Muscle of leg (tissue), 3 donors: ENCODE measurements at regions not wholly inside any gene's neighbourhood (a gene's known extent, or its start where the extent isn't known, plus 50 kb on each side); places are given as distances from the start of the nearest gene placed in this dataset.

Source experiments
- DNase-seq: peaks from one replicate; pipeline ENCODE4 v3.0.0; 2013
- H3K27ac ChIP-seq: one replicate; pipeline ENCODE4 v1.5.1; 2013; ENCODE audit warnings: mild to moderate bottlenecking, low read length, control low read depth
- H3K27me3 ChIP-seq: one replicate; pipeline ENCODE4 v1.6.1; 2013; ENCODE audit warnings: low read length; ENCODE audit not compliant: control insufficient read depth, insufficient read depth
- H3K36me3 ChIP-seq: one replicate; pipeline ENCODE4 v1.6.1; 2013; ENCODE audit warnings: low read length; ENCODE audit not compliant: control insufficient read depth, insufficient read depth
- H3K4me1 ChIP-seq: one replicate; pipeline ENCODE4 v1.6.1; 2013; ENCODE audit warnings: low read length; ENCODE audit not compliant: control insufficient read depth, insufficient read depth
- H3K4me3 ChIP-seq: one replicate; pipeline ENCODE4 v1.5.1; 2013; ENCODE audit warnings: low read length, control low read depth
- H3K9me3 ChIP-seq: replicated peaks from 2 replicates; pipeline ENCODE4 v1.6.1; 2013; ENCODE audit warnings: low read depth, low read length; ENCODE audit not compliant: control insufficient read depth
- WGBS: methylation state at CpG from one replicate; pipeline ENCODE4 v1.1.5; 2013; ENCODE audit warnings: missing lambda C conversion rate; ENCODE audit not compliant: insufficient coverage; 5-methylcytosine and 5-hydroxymethylcytosine counted together

DNA sequence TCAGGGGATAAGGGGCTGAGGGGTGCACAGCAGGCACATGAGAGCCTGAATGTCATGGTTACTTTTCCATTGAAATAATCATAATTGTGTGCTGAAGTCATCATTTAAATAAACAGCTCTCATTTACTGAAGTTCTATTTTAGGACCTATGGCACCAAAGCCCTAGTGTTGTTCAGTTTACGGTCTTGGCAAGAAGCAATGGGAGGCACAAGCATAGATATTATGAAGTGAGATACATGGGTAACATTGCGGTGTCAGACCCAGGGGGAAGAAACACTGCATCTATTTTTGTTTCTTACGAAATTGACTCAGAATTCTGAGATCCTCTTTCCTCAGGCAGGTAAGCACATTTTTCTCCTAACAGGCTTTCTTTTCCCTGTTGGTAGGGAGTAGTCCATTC, 437.8 kb upstream of the PROX1 start:
- H3K4me3 ChIP-seq, result no peak overlapping the region
- no peaks in the 10 kb centered on the region for H3K9me3 ChIP-seq
- no peaks in the 10 kb centered on the region for H3K36me3 ChIP-seq
- no peak overlapping the region for H3K27ac ChIP-seq
- no peak for DNase-seq
- WGBS, result 86% methylated on average over 1 of the region's 3 CpGs
- H3K27me3 ChIP-seq, result no peaks in the 10 kb centered on the region
- no peaks in the 10 kb centered on the region for H3K4me1 ChIP-seq

DNA sequence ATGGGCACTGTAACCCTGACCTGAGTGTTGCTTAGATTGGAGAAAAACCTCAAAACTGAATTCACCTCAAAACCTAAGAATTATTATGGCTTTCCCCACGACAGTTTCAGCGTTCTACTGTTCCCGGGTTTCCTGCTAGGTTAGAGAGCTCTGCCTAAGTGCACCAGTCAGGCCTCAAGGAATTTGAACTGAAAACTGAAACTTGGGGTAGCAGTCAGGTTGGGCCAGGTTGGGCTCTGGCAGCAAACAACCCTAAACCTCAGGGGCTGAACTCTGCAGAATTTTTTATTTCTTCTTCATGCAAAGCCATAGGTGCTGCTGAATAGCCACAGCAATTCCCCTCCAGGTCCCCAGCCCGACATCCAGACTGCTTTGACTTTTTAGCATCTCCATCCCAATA, 437.0 kb upstream of the PROX1 start:
- no peaks in the 10 kb centered on the region for H3K4me1 ChIP-seq
- H3K27me3 ChIP-seq, result no peaks in the 10 kb centered on the region
- H3K27ac ChIP-seq, result no peak overlapping the region
- WGBS, result 74% methylated on average over 3 of the region's 4 CpGs
- H3K4me3 ChIP-seq, result no peak overlapping the region
- no peak for DNase-seq
- H3K9me3 ChIP-seq, result no peaks in the 10 kb centered on the region
- H3K36me3 ChIP-seq, result no peaks in the 10 kb centered on the region

DNA sequence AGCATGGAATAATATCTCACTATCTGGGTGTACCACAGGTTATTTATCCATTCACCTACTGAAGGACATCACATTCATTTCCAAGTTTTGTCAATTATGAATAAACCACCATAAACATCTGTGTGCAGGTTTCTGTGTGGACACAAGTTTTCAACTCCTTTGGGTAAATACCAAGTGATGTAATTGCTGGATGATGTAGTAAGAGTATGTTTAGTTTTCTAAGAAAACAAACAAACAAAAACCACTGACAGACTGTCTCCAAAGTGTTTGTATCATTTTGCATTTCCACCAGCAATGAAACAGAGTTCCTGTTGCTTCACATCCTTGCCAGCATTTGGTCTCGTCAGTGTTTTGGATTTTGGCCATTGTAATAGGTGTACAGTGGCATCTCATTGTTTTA, 435.7 kb upstream of the PROX1 start:
- no peak for DNase-seq
- no peak overlapping the region for H3K27ac ChIP-seq
- whole genome bisulfite sequencing, result no CpG with 5 or more reads among the region's 1 CpG

DNA sequence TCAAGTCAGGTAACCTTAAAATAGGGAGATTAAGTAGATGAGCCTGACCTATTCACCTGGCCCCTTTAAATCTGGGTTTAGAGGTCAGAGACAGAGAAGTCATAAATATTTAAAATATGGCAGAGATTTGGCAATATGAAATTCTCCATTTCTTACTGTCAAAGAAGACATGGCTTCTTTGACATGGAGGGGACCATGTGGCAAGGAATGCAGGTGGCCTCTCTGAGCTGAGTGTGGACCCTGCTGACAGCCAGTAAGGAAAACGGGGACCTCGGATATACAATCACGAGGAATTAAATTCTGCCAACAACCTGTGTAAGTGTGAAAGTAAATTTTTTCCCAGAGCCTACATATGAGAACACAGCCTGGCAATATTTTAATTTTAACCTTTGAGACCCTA, 427.5 kb upstream of the PROX1 start:
- no peaks in the 10 kb centered on the region for H3K36me3 ChIP-seq
- H3K4me3 ChIP-seq, result no peak overlapping the region
- no peaks in the 10 kb centered on the region for H3K27me3 ChIP-seq
- no peak for DNase-seq
- H3K27ac ChIP-seq, result no peak overlapping the region
- H3K9me3 ChIP-seq, result peaks cover 8% of the 10 kb centered on the region
- H3K4me1 ChIP-seq, result no peaks in the 10 kb centered on the region
- no CpG with 5 or more reads among the region's 3 CpGs for WGBS

More for the DNA sequence above, 435.7 kb upstream of the PROX1 start:
- no peaks in the 10 kb centered on the region for H3K4me1 ChIP-seq
- H3K36me3 ChIP-seq, result no peaks in the 10 kb centered on the region
- no peaks in the 10 kb centered on the region for H3K9me3 ChIP-seq
- H3K4me3 ChIP-seq, result no peak overlapping the region
- H3K27me3 ChIP-seq, result no peaks in the 10 kb centered on the region

DNA sequence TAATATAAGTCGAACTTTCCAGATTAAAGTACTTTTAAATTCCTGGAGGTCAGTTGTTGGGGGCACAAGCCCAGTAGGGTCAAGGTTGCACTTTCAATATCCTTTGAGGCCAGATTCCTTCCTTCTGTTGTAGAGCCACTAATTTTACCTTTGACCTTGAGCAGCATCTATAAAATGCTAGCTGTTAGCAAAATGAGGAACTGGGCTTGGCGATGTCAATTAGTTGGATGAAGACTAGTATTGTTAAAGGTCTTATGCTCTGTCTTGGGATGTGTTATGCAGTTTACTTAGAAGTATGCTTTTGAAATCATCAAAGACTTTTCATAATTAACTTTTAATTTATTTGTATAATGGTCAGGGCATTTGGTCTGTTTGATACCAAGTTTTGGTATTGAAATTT, 425.9 kb upstream of the PROX1 start:
- no peaks in the 10 kb centered on the region for H3K4me1 ChIP-seq
- no peak for DNase-seq
- no peak overlapping the region for H3K4me3 ChIP-seq
- H3K27me3 ChIP-seq, result no peaks in the 10 kb centered on the region
- no peaks in the 10 kb centered on the region for H3K36me3 ChIP-seq
- H3K27ac ChIP-seq, result no peak overlapping the region
- no CpG with 5 or more reads among the region's 2 CpGs for WGBS
- H3K9me3 ChIP-seq, result peaks cover 8% of the 10 kb centered on the region

DNA sequence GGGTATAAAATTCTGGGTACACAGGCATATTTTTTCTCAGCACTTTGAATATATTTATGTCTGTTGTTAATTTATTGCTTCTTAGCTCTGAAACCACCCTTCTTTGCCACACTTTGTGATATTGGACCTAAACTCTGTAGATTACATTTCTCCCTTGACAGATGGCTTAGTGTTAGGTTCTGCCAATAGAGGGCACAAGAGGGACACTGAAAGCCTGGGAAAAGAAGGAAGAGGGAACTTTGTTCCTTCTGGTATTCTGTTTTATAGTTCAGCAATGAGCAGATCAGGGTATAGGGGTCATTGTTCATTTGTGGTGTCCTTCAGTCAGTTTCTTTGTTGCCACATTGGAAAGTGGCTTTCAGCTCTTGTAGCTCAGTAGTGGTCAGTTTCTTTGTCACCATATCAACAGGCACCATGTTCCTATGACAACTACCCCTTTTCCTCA, 423.5 kb upstream of the PROX1 start:
- no peaks in the 10 kb centered on the region for H3K4me1 ChIP-seq
- no peak for DNase-seq
- no peak overlapping the region for H3K27ac ChIP-seq
- no peaks in the 10 kb centered on the region for H3K36me3 ChIP-seq
- no peak overlapping the region for H3K4me3 ChIP-seq
- H3K27me3 ChIP-seq, result no peaks in the 10 kb centered on the region
- peaks cover 8% of the 10 kb centered on the region for H3K9me3 ChIP-seq

DNA sequence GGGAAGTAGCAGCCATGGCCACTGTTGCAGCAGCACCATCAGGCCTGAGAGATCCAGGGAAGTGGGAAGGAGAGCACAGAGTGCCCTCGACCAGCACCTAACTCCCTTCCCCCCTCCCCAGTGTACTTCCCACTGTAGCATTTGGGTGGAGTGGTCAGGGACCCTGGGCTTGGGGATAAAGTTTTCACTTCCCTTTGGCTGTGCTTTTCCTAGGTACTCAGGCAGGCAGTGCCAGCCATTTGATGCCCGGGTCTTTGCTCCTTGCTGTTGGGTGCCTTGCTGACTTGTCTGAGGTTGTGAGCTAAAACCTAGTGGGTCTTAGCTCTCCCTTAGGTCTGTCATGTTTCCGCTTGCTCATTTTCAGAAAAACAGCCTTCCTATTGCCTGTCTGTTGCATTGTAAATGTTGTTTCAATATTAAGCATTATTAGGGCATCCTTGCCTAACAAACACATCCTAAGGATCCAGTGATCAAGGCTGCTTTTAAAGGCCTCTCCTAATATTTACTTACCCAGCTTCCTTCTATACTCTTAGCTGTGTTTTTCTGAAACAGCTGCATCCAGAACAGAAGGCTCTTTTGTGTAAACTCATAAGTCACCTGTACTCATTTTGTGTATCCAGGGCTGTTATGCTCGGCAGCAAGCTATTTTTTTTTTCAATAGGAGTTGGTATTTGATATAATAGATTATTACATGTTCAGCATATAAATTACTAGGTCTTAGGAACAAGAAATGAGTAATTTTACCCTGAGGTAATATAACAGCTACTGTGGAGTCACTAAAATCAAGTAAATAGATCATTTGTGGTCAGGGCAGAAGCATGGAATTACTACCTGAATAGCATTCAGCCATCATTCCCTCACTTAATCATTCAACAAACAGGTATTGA, 418.6 kb upstream of the PROX1 start:
- WGBS, result no CpG with 5 or more reads among the region's 4 CpGs
- no peak for DNase-seq
- no peaks in the 10 kb centered on the region for H3K4me1 ChIP-seq
- no peaks in the 10 kb centered on the region for H3K27me3 ChIP-seq
- peaks cover 3% of the 10 kb centered on the region for H3K9me3 ChIP-seq
- no peak overlapping the region for H3K27ac ChIP-seq
- no peak overlapping the region for H3K4me3 ChIP-seq
- H3K36me3 ChIP-seq, result no peaks in the 10 kb centered on the region

DNA sequence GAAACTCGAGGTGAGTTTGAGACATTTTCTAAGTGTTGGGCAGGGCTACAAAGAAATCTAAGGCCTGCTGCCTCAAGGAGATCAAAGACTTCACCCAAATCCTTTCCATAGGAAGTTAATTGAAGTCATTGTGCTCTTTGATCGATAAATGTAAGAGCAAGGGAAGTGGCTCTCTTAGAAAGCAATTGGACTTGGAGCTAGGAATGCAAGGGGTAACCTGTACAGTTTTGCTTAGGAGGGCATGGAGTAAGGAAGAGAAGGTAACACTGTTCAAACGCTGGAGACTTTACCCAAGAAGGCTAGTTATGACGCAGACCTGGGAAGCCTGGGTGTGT, 418.0 kb upstream of the PROX1 start:
- Histone ChIP-seq H3K9me3 (no peaks in the 10 kb centered on the region), H3K27ac (no peak overlapping the region), H3K4me3 (no peak overlapping the region), H3K36me3 (no peaks in the 10 kb centered on the region), H3K4me1 (no peaks in the 10 kb centered on the region), H3K27me3 (no peaks in the 10 kb centered on the region)
- WGBS, result 73% methylated on average over 2 of the region's 4 CpGs
- no peak for DNase-seq

DNA sequence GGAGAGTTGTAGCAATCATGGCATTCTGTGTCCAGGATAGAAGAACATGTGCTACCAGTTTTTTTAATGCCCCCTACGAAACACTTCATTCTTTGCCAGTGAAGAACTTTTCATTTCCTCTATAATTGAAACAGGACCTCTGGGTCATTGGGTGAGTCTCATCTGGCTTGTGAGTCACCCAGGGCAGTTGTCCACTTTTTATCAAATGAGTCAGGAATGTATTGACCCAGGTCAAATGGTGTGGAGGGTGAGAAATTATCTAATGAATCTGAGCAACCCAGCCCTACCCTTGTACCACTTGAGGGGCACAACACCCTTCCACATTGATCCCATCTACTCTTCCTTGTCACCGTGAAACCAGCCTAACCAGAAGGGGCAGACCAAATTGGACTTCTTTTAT, 417.3 kb upstream of the PROX1 start:
- WGBS, result no CpG with 5 or more reads among the region's 2 CpGs
- H3K27ac ChIP-seq, result no peak overlapping the region
- no peaks in the 10 kb centered on the region for H3K36me3 ChIP-seq
- H3K27me3 ChIP-seq, result no peaks in the 10 kb centered on the region
- DNase-seq, result no peak
- no peaks in the 10 kb centered on the region for H3K4me1 ChIP-seq
- no peaks in the 10 kb centered on the region for H3K9me3 ChIP-seq
- H3K4me3 ChIP-seq, result no peak overlapping the region

DNA sequence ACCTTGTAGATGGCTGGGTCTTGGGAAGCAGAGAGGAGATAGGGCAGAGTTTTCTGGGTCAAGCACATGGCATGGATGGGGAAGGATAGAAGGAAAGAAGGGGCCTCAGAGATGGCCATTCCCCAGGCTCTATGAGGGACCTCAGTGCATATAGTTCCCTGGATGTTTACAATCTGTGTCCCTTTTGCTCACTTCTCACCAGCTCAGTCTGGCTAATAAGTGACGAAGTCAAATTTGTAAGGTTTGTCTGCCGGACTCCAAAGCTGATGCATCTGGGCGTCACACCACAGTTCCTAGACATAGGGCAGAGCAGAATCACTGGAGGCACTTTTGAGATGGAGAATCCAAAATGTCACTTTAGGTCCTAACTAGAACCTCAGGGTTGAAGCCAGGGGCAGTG, 416.4 kb upstream of the PROX1 start:
- WGBS, result 89% methylated on average over 3 of the region's 3 CpGs
- Histone ChIP-seq H3K9me3 (no peaks in the 10 kb centered on the region), H3K4me1 (no peaks in the 10 kb centered on the region), H3K27ac (no peak overlapping the region), H3K36me3 (no peaks in the 10 kb centered on the region), H3K27me3 (no peaks in the 10 kb centered on the region), H3K4me3 (no peak overlapping the region)
- no peak for DNase-seq

DNA sequence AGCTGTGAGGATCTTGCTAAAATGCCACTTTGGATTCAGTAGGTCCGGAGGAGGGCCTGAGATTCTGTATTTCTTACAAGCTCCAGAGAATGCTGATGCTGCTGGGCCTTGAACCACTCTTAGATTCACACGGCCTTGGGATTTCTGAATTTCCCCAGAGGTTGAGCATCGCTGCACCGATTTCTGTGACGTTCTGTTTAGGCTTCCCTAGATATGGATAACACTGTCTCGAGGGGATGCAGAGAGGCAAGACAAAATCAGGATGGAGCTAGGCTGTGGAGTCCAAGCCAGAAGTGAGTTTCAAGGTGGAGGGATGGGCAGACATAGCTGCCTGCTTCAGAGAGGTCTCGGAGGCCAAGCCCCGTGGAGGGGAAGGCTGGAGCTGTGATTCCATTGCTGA, 415.9 kb upstream of the PROX1 start:
- DNase-seq, result no peak
- no peaks in the 10 kb centered on the region for H3K36me3 ChIP-seq
- H3K27ac ChIP-seq, result no peak overlapping the region
- no peaks in the 10 kb centered on the region for H3K4me1 ChIP-seq
- no peaks in the 10 kb centered on the region for H3K27me3 ChIP-seq
- no peak overlapping the region for H3K4me3 ChIP-seq
- H3K9me3 ChIP-seq, result no peaks in the 10 kb centered on the region
- 60% methylated on average over 8 of the region's 8 CpGs for WGBS
